SK-N-SH treated with all-trans-retinoic acid at 6 μM for 48 hours (cell line): ENCODE measurements at regions not wholly inside any gene's neighbourhood (a gene's known extent, or its start where the extent isn't known, plus 50 kb on each side); places are given as distances from the start of the nearest gene placed in this dataset.
A peak's percentile ranks its signal among the peaks of the same experiment; 100 is the strongest.
"Not testable (repeated sequence)": the region's sequence is repeated elsewhere in the genome, so short reads cannot be mapped to it uniquely, and the experiment has no call there.

Experiments used
- ATAC-seq: fragments of 200-7000 bp; cut with Tn5 transposase; 3 replicates; pipeline ENCODE4 v1.9.1; 2020; ENCODE audit warnings: mild to moderate bottlenecking, moderate library complexity
- ARNTL ChIP-seq: fragments of 450-650 bp; formaldehyde crosslinking; IDR thresholded peaks from 2 replicates; pipeline ENCODE4 v1.5.0; 2020; ENCODE audit warnings: low read depth, mild to moderate bottlenecking, moderate library complexity, borderline replicate concordance
- CSDC2 ChIP-seq: fragments of 250-450 bp; sonication (Bioruptor Pico); IDR thresholded peaks from 2 replicates; pipeline ENCODE4 v1.5.0; 2020; ENCODE audit warnings: mild to moderate bottlenecking, moderate library complexity
- GLIS3 ChIP-seq: fragments of 250-450 bp; sonication (Bioruptor Pico); IDR thresholded peaks from 2 replicates; pipeline ENCODE4 v1.5.0; 2020; ENCODE audit warnings: mild to moderate bottlenecking, moderate library complexity
- ISL1 ChIP-seq: fragments of 250-450 bp; sonication (Bioruptor Pico); IDR thresholded peaks from 2 replicates; pipeline ENCODE4 v2.1.2; 2022; ENCODE audit warnings: mild to moderate bottlenecking, moderate library complexity
- OSR1 ChIP-seq: fragments of 250-450 bp; sonication (Bioruptor Pico); IDR thresholded peaks from 2 replicates; pipeline ENCODE4 v1.8.0; 2022; ENCODE audit warnings: moderate library complexity, mild to moderate bottlenecking, inconsistent platforms
- PPARA ChIP-seq: fragments of 250-450 bp; sonication (Bioruptor Pico); IDR thresholded peaks from 2 replicates; pipeline ENCODE4 v1.5.0; 2020; ENCODE audit warnings: mild to moderate bottlenecking, borderline replicate concordance
- RARB ChIP-seq: fragments of 250-450 bp; sonication (Bioruptor Pico); IDR thresholded peaks from 2 replicates; pipeline ENCODE4 v1.8.0; 2021; ENCODE audit warnings: mild to moderate bottlenecking, moderate library complexity
- SNAI2 ChIP-seq: fragments of 250-450 bp; sonication (Bioruptor Pico); IDR thresholded peaks from 2 replicates; pipeline ENCODE4 v1.5.0; 2020; ENCODE audit warnings: mild to moderate bottlenecking, moderate library complexity
- TCF4 ChIP-seq: fragments of 250-450 bp; sonication (Bioruptor Pico); IDR thresholded peaks from 2 replicates; pipeline ENCODE4 v1.8.0; 2021; ENCODE audit warnings: mild to moderate bottlenecking, moderate library complexity, borderline replicate concordance
- TOX ChIP-seq: fragments of 250-450 bp; sonication (Bioruptor Pico); IDR thresholded peaks from 2 replicates; pipeline ENCODE4 v1.8.0; 2021; ENCODE audit warnings: mild to moderate bottlenecking, moderate library complexity, borderline replicate concordance
- ZFP3 ChIP-seq: fragments of 250-450 bp; sonication (Bioruptor Pico); IDR thresholded peaks from 2 replicates; pipeline ENCODE4 v1.5.0; 2020; ENCODE audit warnings: mild to moderate bottlenecking, moderate library complexity
- ZFP30 ChIP-seq: fragments of 450-650 bp; formaldehyde crosslinking; IDR thresholded peaks from 2 replicates; pipeline ENCODE4 v1.5.0; 2022; ENCODE audit warnings: mild to moderate bottlenecking, moderate library complexity
- ZNF565 ChIP-seq: fragments of 450-650 bp; formaldehyde crosslinking; conservative IDR thresholded peaks from 2 replicates; pipeline ENCODE4 v1.5.0; 2020; ENCODE audit warnings: low read depth, mild to moderate bottlenecking, moderate library complexity
- ZNF70 ChIP-seq: fragments of 450-650 bp; formaldehyde crosslinking; IDR thresholded peaks from 2 replicates; pipeline ENCODE4 v1.5.0; 2020; ENCODE audit warnings: mild to moderate bottlenecking, moderate library complexity
- ZNF8 ChIP-seq: fragments of 450-650 bp; formaldehyde crosslinking; IDR thresholded peaks from 2 replicates; pipeline ENCODE4 v1.5.0; 2020; ENCODE audit warnings: mild to moderate bottlenecking, moderate library complexity
- TF ChIP-seq, protein P1 (sequence below): fragments of 250-450 bp; sonication (Bioruptor Pico); IDR thresholded peaks from 2 replicates; pipeline ENCODE4 v1.5.1; 2021; ENCODE audit warnings: mild to moderate bottlenecking, moderate library complexity
- TF ChIP-seq, protein P2 (sequence below): fragments of 250-450 bp; sonication (Bioruptor Pico); IDR thresholded peaks from 2 replicates; pipeline ENCODE4 v1.8.0; 2020; ENCODE audit warnings: mild to moderate bottlenecking, moderate library complexity, borderline replicate concordance
- TF ChIP-seq, protein P3 (sequence below): fragments of 250-450 bp; sonication (Bioruptor Pico); IDR thresholded peaks from 2 replicates; pipeline ENCODE4 v1.5.0; 2020; ENCODE audit warnings: mild to moderate bottlenecking, moderate library complexity

DNA sequence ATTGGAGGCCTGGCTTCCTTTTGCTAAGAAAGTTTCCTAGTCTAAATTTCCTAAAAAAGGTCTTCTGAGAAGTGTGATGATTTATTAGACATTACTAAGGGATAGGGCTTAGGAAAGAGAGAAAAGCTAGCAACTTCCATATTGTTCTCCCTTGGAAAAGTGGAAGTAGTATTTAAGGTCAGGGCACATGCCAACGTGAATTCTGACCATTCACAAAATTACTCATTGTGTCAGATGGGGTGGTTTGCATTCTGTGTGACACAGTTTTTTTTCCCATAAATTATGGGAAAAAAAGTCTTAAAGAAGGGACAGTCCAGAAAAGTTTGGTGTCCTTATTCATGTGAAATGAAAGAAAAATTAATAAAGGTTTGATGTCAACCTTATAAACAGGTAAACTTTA lies 110.0 kb upstream of the ARRDC3 start (continued):
- no peak for TF ChIP-seq ZNF8 (CRISPR knock-in tag)
- no peak for TF ChIP-seq ZNF565 (CRISPR knock-in tag)
- TF ChIP-seq ZFP3 (CRISPR knock-in tag): no peak
- TF ChIP-seq PPARA (CRISPR knock-in tag): no peak
- no peak for TF ChIP-seq ZFP30
- TF ChIP-seq, protein P1, sequence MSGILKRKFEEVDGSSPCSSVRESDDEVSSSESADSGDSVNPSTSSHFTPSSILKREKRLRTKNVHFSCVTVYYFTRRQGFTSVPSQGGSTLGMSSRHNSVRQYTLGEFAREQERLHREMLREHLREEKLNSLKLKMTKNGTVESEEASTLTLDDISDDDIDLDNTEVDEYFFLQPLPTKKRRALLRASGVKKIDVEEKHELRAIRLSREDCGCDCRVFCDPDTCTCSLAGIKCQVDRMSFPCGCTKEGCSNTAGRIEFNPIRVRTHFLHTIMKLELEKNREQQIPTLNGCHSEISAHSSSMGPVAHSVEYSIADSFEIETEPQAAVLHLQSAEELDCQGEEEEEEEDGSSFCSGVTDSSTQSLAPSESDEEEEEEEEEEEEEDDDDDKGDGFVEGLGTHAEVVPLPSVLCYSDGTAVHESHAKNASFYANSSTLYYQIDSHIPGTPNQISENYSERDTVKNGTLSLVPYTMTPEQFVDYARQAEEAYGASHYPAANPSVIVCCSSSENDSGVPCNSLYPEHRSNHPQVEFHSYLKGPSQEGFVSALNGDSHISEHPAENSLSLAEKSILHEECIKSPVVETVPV (CRISPR knock-in tag): no peak
- no peak for TF ChIP-seq TOX (CRISPR knock-in tag)
- TF ChIP-seq CSDC2 (CRISPR knock-in tag): no peak

DNA sequence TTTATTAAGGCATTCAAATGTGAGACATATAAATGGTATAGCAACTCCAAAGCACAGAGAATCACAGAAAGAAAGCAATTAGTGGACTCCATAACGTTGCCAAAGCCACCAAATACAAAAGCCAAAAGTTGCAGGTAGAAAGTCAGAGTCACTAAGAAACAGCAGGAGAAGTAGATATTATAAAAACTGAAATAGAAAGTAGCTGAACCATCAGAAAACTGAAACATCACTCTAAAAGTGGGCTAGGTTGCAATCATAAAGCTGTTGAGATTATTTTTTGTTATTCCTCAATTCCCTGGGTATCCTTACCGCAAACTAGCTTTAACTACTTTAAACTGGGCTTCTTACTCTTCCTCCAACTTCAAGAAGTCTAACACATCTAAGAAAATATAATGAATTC lies 108.1 kb upstream of the ARRDC3 start:
- TF ChIP-seq SNAI2 (CRISPR knock-in tag) (no peak), OSR1 (CRISPR knock-in tag) (no peak), ISL1 (no peak)
- TF ChIP-seq, all 23 proteins: peak for 0
- no peak for ATAC-seq

DNA sequence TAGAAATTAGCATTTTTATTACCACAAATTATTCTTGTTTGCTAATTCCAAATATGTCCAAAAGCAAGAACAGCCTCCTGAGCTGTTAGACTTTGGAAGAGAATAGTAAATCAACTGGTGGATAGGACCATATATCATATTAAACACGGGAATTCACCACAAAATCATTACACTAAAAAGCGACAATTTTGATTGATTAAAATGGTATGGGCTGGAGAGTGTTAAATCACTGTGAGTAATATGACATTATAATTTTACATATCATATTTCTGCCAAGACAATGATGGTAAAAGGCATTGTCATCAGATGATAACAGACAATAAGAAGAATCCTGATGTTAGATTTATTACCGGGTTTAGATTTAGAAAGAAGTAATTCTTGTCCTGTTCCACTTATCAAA lies 107.2 kb upstream of the ARRDC3 start:
- TF ChIP-seq ISL1 (peak; percentile 33), PPARA (CRISPR knock-in tag) (no peak)
- ATAC-seq: no peak

DNA sequence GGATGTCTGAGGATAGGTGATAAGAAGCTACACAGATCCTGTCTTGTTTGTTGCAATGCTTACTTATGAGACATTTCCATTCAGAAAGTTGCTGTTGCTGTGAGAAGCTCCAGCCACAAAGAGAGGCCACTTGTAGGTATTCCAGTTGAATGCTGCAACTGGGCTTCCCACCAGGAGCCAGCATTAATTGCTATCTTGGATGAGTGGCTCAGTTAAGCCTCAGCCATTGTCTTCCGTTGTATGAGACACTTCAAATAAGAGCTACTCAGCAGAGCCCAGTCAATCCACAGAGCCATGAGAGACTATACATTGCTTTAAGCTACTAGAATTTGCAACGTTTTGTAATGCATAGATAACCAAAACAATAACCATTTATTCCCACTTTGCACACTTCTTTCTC lies 104.3 kb upstream of the ARRDC3 start:
- no peak for ATAC-seq
- TF ChIP-seq, protein P2, sequence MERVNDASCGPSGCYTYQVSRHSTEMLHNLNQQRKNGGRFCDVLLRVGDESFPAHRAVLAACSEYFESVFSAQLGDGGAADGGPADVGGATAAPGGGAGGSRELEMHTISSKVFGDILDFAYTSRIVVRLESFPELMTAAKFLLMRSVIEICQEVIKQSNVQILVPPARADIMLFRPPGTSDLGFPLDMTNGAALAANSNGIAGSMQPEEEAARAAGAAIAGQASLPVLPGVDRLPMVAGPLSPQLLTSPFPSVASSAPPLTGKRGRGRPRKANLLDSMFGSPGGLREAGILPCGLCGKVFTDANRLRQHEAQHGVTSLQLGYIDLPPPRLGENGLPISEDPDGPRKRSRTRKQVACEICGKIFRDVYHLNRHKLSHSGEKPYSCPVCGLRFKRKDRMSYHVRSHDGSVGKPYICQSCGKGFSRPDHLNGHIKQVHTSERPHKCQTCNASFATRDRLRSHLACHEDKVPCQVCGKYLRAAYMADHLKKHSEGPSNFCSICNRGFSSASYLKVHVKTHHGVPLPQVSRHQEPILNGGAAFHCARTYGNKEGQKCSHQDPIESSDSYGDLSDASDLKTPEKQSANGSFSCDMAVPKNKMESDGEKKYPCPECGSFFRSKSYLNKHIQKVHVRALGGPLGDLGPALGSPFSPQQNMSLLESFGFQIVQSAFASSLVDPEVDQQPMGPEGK: no peak
- TF ChIP-seq ZFP3 (CRISPR knock-in tag) (no peak), GLIS3 (CRISPR knock-in tag) (no peak), RARB (CRISPR knock-in tag) (no peak), ISL1 (no peak), CSDC2 (CRISPR knock-in tag) (no peak), PPARA (CRISPR knock-in tag) (no peak), TOX (CRISPR knock-in tag) (no peak)

DNA sequence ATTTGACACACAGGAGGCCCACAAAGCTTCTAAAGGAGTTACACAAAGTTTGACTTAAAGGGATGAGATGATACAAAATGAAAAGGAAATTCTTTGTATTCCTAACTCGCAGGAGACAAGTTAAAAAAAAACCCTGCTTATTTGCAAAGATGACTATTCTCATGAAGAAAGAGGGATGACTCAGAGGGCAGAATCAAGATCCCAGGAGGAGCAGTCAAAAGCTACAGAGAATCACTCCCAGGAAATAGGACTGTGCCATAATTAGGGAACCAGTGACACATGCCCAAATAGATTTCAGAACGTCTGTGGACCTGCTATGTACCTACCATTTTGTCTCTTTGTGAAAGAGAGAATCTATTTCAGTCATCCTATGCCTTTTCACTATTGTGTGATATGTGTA lies 103.5 kb upstream of the ARRDC3 start:
- no peak for TF ChIP-seq TCF4
- no peak for TF ChIP-seq ZNF70 (CRISPR knock-in tag)
- TF ChIP-seq ZNF565 (CRISPR knock-in tag): no peak
- no peak for TF ChIP-seq OSR1 (CRISPR knock-in tag)
- no peak for TF ChIP-seq TOX (CRISPR knock-in tag)
- TF ChIP-seq, protein P1 (CRISPR knock-in tag): no peak
- no peak for TF ChIP-seq ISL1
- TF ChIP-seq, all 23 proteins: peak for 0

DNA sequence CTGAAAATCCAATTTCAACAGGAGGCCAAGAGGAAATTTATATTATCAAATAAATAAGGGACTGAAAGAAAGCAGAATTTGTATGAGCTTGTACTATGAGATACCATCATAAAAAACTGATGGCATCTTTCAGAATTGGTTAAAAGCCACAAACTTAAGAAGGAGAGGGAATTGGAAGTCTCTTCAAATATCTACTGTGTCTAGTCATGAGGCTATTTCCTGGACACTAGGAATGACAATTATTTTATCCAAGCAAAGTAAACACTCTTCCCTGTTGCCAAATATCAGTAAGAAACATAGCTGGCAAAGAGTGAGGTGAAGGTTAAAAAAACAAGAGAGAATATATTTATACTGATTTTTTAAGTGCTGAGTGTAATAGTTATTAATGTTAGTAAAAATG lies 101.5 kb upstream of the ARRDC3 start:
- TF ChIP-seq ISL1 (peak; percentile 30; the same call in 1 of the 2 replicates), ARNTL (no peak)
- ATAC-seq: no peak

More for the DNA sequence above, 103.5 kb upstream of the ARRDC3 start:
- no peak for ATAC-seq

DNA sequence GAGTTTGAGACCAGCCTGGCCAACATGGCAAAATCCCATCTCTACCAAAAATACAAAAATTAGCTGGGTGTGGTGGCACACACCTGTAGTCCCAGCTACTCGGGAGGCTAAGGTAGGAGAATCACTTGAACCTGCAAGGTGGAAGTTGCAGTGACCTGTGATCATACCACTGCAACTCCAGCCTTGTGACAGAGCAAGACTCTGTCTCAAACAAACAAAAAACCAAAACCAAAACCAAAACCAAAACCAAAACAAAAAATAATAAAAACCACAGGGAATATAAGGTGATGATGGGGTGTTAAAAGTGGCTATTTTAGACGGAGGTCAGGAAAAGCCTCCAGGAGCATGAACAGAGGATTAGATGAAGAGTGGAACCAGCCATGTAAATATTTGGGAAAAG lies 96.3 kb upstream of the ARRDC3 start:
- not testable (repeated sequence) for ATAC-seq

DNA sequence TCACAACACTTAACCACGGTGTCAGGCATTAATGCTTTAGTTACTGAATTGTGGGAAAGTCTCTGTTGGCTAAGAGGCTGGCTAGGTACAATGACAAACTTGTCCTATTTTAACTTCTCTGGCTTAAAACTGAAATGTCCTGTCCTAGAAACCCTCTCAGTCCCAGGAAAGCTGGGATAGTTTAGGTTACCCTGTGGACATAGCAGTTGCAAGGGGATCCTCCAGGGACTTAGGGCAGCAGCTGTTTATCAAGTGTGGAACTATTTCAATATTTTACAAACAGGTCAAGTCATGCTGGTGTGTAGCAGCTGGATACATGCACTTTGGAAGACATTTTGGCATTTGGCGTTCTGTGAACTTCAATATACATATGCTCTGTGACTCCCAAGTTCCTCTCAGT lies 95.0 kb upstream of the ARRDC3 start:
- ATAC-seq: no peak
- TF ChIP-seq ZNF8 (CRISPR knock-in tag) (no peak), PPARA (CRISPR knock-in tag) (no peak), RARB (CRISPR knock-in tag) (no peak), ZFP3 (CRISPR knock-in tag) (no peak), TOX (CRISPR knock-in tag) (no peak), CSDC2 (CRISPR knock-in tag) (no peak)
- TF ChIP-seq, protein P2: no peak
- TF ChIP-seq, protein P3, sequence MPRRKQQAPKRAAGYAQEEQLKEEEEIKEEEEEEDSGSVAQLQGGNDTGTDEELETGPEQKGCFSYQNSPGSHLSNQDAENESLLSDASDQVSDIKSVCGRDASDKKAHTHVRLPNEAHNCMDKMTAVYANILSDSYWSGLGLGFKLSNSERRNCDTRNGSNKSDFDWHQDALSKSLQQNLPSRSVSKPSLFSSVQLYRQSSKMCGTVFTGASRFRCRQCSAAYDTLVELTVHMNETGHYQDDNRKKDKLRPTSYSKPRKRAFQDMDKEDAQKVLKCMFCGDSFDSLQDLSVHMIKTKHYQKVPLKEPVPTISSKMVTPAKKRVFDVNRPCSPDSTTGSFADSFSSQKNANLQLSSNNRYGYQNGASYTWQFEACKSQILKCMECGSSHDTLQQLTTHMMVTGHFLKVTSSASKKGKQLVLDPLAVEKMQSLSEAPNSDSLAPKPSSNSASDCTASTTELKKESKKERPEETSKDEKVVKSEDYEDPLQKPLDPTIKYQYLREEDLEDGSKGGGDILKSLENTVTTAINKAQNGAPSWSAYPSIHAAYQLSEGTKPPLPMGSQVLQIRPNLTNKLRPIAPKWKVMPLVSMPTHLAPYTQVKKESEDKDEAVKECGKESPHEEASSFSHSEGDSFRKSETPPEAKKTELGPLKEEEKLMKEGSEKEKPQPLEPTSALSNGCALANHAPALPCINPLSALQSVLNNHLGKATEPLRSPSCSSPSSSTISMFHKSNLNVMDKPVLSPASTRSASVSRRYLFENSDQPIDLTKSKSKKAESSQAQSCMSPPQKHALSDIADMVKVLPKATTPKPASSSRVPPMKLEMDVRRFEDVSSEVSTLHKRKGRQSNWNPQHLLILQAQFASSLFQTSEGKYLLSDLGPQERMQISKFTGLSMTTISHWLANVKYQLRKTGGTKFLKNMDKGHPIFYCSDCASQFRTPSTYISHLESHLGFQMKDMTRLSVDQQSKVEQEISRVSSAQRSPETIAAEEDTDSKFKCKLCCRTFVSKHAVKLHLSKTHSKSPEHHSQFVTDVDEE (CRISPR knock-in tag): no peak
